Uterus (tissue), 3 donors: ENCODE measurements at regions not wholly inside any gene's neighbourhood (a gene's known extent, or its start where the extent isn't known, plus 50 kb on each side); places are given as distances from the start of the nearest gene placed in this dataset.

Experiments
- DNase-seq, 2 donors: peaks; one replicate each; pipeline ENCODE4 v3.0.0-alpha.2; 2019 to 2020
- H3K27ac ChIP-seq, 2 donors: fragments of 200-600 bp; sonication (generic); 1 replicate in 1 of 2; 2 replicates in 1 of 2; pipeline ENCODE4 v1.5.1; 2016 to 2018
- H3K27me3 ChIP-seq, 2 donors: fragments of 200-600 bp; sonication (generic); one replicate each; pipeline ENCODE4 v1.5.1; 2018 to 2019; ENCODE audit warnings: control low read depth in 1 of 2
- H3K36me3 ChIP-seq, 2 donors: fragments of 200-600 bp; sonication (generic); one replicate each; pipeline ENCODE4 v1.5.1; 2019; ENCODE audit warnings: control low read depth in 1 of 2
- H3K4me1 ChIP-seq, 2 donors: fragments of 200-600 bp; sonication (generic); one replicate each; pipeline ENCODE4 v1.5.1; 2018 to 2019; ENCODE audit warnings: control low read depth in 1 of 2
- H3K4me3 ChIP-seq, 2 donors: fragments of 200-600 bp; sonication (generic); 1 replicate in 1 of 2; 2 replicates in 1 of 2; pipeline ENCODE4 v1.5.1; 2018 to 2019; ENCODE audit warnings: mild to moderate bottlenecking in 1 of 2
- H3K9me3 ChIP-seq, 2 donors: fragments of 200-600 bp; sonication (generic); one replicate each; pipeline ENCODE4 v1.5.1; 2019; ENCODE audit warnings: control low read depth in 1 of 2
- POLR2A ChIP-seq, 2 donors: fragments of 450-650 bp; IDR thresholded peaks; one replicate each; pipeline ENCODE4 v1.6.1; 2016; ENCODE audit warnings: antibody characterized with exemption in 2 of 2, mild to moderate bottlenecking in 1 of 2, moderate library complexity in 1 of 2
- intact Hi-C: fragments of 100-400 bp; cut with DNase I; formaldehyde crosslinking; loops from one replicate; pipeline ENCODE4 v1.15.1; 2023; ENCODE audit warnings: low total_unique reads
- TF ChIP-seq, protein P1 (sequence below), 4 experiments: fragments of 200-600 bp in 2 of 4; fragments of 450-650 bp in 2 of 4; sonication (generic) in 2 of 4; IDR thresholded peaks; one replicate each; pipeline ENCODE4 v1.5.1; 2016 to 2019; ENCODE audit warnings: antibody characterized with exemption in 4 of 4, mild to moderate bottlenecking in 2 of 4, moderate library complexity in 1 of 4
- donor health status: DM: yes; HTN: yes; CAD: no.

DNA sequence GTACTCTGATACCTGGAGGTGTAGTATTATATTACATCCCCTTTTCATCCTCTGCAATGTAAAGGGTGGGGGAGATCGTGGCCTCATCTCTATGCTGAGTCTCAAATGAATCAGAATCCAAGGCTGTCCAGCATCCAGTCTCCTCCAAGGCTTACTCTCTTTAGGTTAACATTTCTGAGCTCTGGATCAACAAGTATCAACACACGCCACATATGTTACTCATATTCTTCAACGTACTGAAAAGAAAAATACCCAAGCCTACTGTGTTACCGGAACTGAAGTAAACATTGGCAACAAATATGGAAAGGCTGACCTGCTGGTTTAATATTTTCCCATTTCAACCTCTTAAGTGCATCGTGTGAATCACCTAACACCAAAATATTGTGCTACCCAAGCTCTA is 241.8 kb downstream of the GAS1 start:
- no peaks in the 10 kb centered on the region for H3K36me3 ChIP-seq
- TF ChIP-seq POLR2A (IDR thresholded peaks at IDR 0.05): no peak
- TF ChIP-seq, protein P1, sequence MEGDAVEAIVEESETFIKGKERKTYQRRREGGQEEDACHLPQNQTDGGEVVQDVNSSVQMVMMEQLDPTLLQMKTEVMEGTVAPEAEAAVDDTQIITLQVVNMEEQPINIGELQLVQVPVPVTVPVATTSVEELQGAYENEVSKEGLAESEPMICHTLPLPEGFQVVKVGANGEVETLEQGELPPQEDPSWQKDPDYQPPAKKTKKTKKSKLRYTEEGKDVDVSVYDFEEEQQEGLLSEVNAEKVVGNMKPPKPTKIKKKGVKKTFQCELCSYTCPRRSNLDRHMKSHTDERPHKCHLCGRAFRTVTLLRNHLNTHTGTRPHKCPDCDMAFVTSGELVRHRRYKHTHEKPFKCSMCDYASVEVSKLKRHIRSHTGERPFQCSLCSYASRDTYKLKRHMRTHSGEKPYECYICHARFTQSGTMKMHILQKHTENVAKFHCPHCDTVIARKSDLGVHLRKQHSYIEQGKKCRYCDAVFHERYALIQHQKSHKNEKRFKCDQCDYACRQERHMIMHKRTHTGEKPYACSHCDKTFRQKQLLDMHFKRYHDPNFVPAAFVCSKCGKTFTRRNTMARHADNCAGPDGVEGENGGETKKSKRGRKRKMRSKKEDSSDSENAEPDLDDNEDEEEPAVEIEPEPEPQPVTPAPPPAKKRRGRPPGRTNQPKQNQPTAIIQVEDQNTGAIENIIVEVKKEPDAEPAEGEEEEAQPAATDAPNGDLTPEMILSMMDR (IDR thresholded peaks at IDR 0.05): no peak
- peak overlapping the region; percentile 31 to 65 for H3K27ac ChIP-seq
- no peaks in the 10 kb centered on the region for H3K27me3 ChIP-seq
- DNase-seq: no peak
- H3K4me1 ChIP-seq: peaks cover 5 to 9% of the 10 kb centered on the region in 2 donors
- no peaks in the 10 kb centered on the region for H3K9me3 ChIP-seq
- intact Hi-C loops: no loop called here
- H3K4me3 ChIP-seq: no peak overlapping the region

DNA sequence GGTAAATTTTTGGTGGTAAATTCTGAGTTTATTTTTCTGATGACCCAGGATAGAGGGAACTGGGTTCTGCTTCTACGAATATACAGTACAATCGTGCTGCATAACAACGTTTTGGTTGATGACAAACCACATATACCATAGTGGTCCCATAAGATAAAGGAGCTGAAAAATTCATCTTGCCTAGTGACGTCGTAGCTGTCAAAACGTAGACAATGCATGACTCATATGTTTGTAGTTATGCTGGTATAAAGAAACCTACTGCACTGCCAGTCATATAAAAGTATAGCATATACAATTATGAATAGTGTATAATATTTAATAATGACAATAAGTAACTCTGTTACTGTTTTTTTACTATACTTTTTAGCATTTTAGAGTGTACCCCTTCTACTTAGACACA is 244.0 kb downstream of the GAS1 start:
- no peaks in the 10 kb centered on the region for H3K36me3 ChIP-seq
- intact Hi-C loops: no loop called here

DNA sequence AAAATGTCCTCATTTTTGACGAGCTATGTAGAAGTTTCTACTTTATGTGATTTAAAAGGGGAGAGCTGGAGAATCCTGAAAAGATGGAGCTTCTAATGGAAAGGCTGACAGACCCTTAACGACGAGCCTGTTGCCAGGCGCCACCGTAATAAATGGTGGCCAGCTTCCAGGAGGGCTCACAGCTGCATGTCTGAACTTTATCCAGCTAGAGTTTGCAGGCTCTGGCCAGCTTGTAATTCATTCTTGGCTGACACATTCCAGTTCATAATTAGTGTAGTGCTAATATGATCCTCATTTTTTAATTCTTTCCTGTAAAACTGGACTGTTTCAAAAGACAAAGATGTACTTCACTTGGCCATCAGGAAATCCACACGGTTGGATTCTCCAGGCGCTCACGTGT is 246.7 kb downstream of the GAS1 start:
- H3K9me3 ChIP-seq: no peaks in the 10 kb centered on the region
- no peak overlapping the region for H3K4me3 ChIP-seq
- peak overlapping the region; percentile 66 to 67 for H3K27ac ChIP-seq
- H3K4me1 ChIP-seq: peaks cover 5 to 21% of the 10 kb centered on the region in 2 donors
- DNase-seq: peak; percentile 71 to 83
- H3K27me3 ChIP-seq: no peaks in the 10 kb centered on the region
- no peak for TF ChIP-seq POLR2A (IDR thresholded peaks at IDR 0.05)
- TF ChIP-seq, protein P1 (IDR thresholded peaks at IDR 0.05): no peak
- H3K36me3 ChIP-seq: no peaks in the 10 kb centered on the region
- intact Hi-C loops: no loop called here

More for the DNA sequence above, 244.0 kb downstream of the GAS1 start:
- no peak for DNase-seq
- TF ChIP-seq, protein P1 (IDR thresholded peaks at IDR 0.05): no peak
- TF ChIP-seq POLR2A (IDR thresholded peaks at IDR 0.05): no peak
- H3K4me1 ChIP-seq: peaks cover 5 to 14% of the 10 kb centered on the region in 2 donors
- no peak overlapping the region for H3K27ac ChIP-seq
- H3K9me3 ChIP-seq: no peaks in the 10 kb centered on the region
- H3K4me3 ChIP-seq: no peak overlapping the region
- no peaks in the 10 kb centered on the region for H3K27me3 ChIP-seq

DNA sequence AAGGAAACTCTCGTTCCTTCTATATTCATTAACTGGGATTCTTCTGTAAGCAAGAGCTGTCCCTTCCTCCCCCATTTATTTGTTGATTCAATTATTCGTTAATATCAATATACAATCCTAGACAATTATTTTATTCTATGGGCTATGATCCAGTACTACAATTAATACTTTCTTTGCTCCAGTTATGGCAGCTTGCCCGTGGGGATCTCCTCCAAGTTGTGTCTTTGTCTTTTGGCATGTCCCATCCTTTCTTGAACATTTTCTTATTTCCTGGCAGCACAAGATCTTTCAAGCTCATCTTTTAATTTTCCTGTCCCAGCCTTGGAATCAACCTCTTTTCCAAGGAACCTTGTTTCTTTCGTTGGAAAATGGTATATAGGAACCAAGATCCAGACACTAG is 249.3 kb downstream of the GAS1 start:
- DNase-seq: no peak
- H3K27ac ChIP-seq: peak overlapping the region in 1 of 2 donors; percentile 66

DNA sequence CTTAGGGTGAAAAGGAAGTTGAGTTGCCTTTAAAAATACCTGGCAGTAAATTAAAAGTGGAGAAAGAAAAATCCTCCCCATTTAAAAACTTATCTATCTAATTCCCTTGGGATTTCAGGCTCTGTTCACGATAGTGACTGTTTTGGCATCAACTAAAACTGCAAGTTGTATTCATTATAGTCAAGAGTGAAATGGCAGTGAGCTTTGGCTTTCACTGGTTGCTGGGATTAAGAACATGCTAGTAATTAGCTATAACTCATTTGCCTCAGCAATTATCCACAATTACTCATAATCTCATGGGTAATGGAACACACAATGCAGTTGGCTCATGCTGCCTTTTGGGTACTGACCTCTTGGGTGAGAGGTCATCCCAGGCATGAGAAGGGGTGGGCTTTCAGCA is 250.1 kb downstream of the GAS1 start:
- TF ChIP-seq POLR2A (IDR thresholded peaks at IDR 0.05): no peak
- TF ChIP-seq, protein P1 (IDR thresholded peaks at IDR 0.05): no peak
- no peaks in the 10 kb centered on the region for H3K36me3 ChIP-seq
- no peak overlapping the region for H3K4me3 ChIP-seq
- no peaks in the 10 kb centered on the region for H3K27me3 ChIP-seq
- no peak for DNase-seq
- peaks cover 5 to 21% of the 10 kb centered on the region in 2 donors for H3K4me1 ChIP-seq
- intact Hi-C loops: no loop called here
- no peaks in the 10 kb centered on the region for H3K9me3 ChIP-seq
- H3K27ac ChIP-seq: peak overlapping the region in 1 of 2 donors; percentile 13

More for the DNA sequence above, 249.3 kb downstream of the GAS1 start:
- peaks cover 5 to 21% of the 10 kb centered on the region in 2 donors for H3K4me1 ChIP-seq
- no peak overlapping the region for H3K4me3 ChIP-seq
- H3K9me3 ChIP-seq: no peaks in the 10 kb centered on the region
- intact Hi-C loops: no loop called here
- H3K36me3 ChIP-seq: no peaks in the 10 kb centered on the region
- H3K27me3 ChIP-seq: no peaks in the 10 kb centered on the region
- TF ChIP-seq, protein P1 (IDR thresholded peaks at IDR 0.05): no peak
- TF ChIP-seq POLR2A (IDR thresholded peaks at IDR 0.05): no peak
